Tibial artery (tissue), 4 donors: ENCODE measurements at regions not wholly inside any gene's neighbourhood (a gene's known extent, or its start where the extent isn't known, plus 50 kb on each side); places are given as distances from the start of the nearest gene placed in this dataset.
"Not testable (repeated sequence)": the region's sequence is repeated elsewhere in the genome, so short reads cannot be mapped to it uniquely, and the experiment has no call there.

Experiments used
- DNase-seq, 2 donors: peaks; one replicate each; pipeline ENCODE4 v3.0.0-alpha.2; 2019
- H3K27ac ChIP-seq, 2 donors: fragments of 200-600 bp; sonication (generic) in 1 of 2; 1 replicate in 1 of 2; 2 replicates in 1 of 2; pipeline ENCODE4 v1.5.1; 2018 to 2019; ENCODE audit warnings: mild to moderate bottlenecking in 1 of 2
- H3K27me3 ChIP-seq, 2 donors: fragments of 200-600 bp; sonication (generic) in 1 of 2; one replicate each; pipeline versions ENCODE4 v1.5.1 to v1.6.0; 2016 to 2019
- H3K36me3 ChIP-seq, 3 donors: fragments of 200-600 bp; sonication (generic) in 2 of 3; one replicate each; pipeline ENCODE4 v1.5.1; 2016 to 2019; ENCODE audit warnings: mild to moderate bottlenecking in 2 of 3
- H3K4me1 ChIP-seq, 4 donors: fragments of 200-600 bp; sonication (generic) in 2 of 4; 1 replicate in 3 of 4; 2 replicates in 1 of 4; pipeline ENCODE4 v1.5.1; 2016 to 2019
- H3K4me3 ChIP-seq, 2 donors: fragments of 200-600 bp; sonication (generic) in 1 of 2; 1 replicate in 1 of 2; 2 replicates in 1 of 2; pipeline ENCODE4 v1.5.1; 2018 to 2019; ENCODE audit warnings: mild to moderate bottlenecking in 2 of 2
- H3K9me3 ChIP-seq, 3 donors: fragments of 200-600 bp; sonication (generic) in 1 of 3; one replicate each; pipeline ENCODE4 v1.5.1; 2016 to 2019
- intact Hi-C: fragments of 100-400 bp; cut with DNase I; formaldehyde crosslinking; loops from one replicate; pipeline ENCODE4 v1.15.0; 2023; ENCODE audit warnings: low total_unique reads
- TF ChIP-seq, protein P1 (sequence below), 2 experiments: fragments of 200-600 bp in 1 of 2; fragments of 450-650 bp in 1 of 2; IDR thresholded peaks; one replicate each; pipeline ENCODE4 v1.5.1; 2017 to 2019; ENCODE audit warnings: antibody characterized with exemption in 2 of 2, mild to moderate bottlenecking in 1 of 2, moderate library complexity in 1 of 2

- TF ChIP-seq, protein P1, sequence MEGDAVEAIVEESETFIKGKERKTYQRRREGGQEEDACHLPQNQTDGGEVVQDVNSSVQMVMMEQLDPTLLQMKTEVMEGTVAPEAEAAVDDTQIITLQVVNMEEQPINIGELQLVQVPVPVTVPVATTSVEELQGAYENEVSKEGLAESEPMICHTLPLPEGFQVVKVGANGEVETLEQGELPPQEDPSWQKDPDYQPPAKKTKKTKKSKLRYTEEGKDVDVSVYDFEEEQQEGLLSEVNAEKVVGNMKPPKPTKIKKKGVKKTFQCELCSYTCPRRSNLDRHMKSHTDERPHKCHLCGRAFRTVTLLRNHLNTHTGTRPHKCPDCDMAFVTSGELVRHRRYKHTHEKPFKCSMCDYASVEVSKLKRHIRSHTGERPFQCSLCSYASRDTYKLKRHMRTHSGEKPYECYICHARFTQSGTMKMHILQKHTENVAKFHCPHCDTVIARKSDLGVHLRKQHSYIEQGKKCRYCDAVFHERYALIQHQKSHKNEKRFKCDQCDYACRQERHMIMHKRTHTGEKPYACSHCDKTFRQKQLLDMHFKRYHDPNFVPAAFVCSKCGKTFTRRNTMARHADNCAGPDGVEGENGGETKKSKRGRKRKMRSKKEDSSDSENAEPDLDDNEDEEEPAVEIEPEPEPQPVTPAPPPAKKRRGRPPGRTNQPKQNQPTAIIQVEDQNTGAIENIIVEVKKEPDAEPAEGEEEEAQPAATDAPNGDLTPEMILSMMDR (IDR thresholded peaks at IDR 0.05), result no peak
- DNase-seq, result no peak
- intact Hi-C loops, result no loop called here
- H3K27me3 ChIP-seq, result no peaks in the 10 kb centered on the region
- H3K4me3 ChIP-seq, result no peak overlapping the region
- no peaks in the 10 kb centered on the region for H3K36me3 ChIP-seq
- peaks cover 0 to 5% (median 0%) of the 10 kb centered on the region in 4 donors for H3K4me1 ChIP-seq
- no peak overlapping the region for H3K27ac ChIP-seq
- no peaks in the 10 kb centered on the region for H3K9me3 ChIP-seq
Observed at GRCh38 chr3:25910997-25911396, 121.1 kb downstream of the OXSM start.

GRCh38 chr3:25911525-25912295, 121.8 kb downstream of the OXSM start:
- H3K4me3 ChIP-seq, result no peak overlapping the region
- intact Hi-C loops, result no loop called here
- DNase-seq, result no peak
- TF ChIP-seq, protein P1 (IDR thresholded peaks at IDR 0.05), result no peak
- H3K27ac ChIP-seq, result no peak overlapping the region
- H3K36me3 ChIP-seq, result no peaks in the 10 kb centered on the region
- H3K4me1 ChIP-seq, result peaks cover 0 to 5% (median 0%) of the 10 kb centered on the region in 4 donors
- H3K27me3 ChIP-seq, result no peaks in the 10 kb centered on the region
- no peaks in the 10 kb centered on the region for H3K9me3 ChIP-seq

DNA sequence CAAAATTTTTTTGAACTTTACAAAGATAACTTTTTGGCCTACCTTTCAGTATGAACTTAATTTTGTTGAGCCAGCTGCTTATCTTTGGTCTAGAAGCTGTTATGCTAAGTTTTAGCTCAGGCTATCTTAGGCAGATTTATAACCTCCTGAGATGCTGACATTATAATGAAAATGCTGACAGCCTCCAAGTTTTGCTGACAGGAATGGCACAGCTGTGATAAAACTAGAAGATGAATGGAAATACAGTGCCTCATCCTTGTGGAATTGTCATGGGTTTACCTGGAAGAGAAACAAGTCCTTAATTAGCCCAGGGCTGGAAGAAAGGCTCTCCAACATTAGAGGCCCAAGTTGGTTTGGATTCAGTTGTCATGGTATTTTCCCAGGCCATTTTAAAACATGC, 123.3 kb downstream of the OXSM start:
- TF ChIP-seq, protein P1 (IDR thresholded peaks at IDR 0.05), result no peak
- Histone ChIP-seq H3K27me3 (no peaks in the 10 kb centered on the region), H3K27ac (no peak overlapping the region), H3K4me1 (no peaks in the 10 kb centered on the region), H3K4me3 (no peak overlapping the region), H3K9me3 (no peaks in the 10 kb centered on the region), H3K36me3 (no peaks in the 10 kb centered on the region)
- intact Hi-C loops, result no loop called here
- DNase-seq, result no peak

DNA sequence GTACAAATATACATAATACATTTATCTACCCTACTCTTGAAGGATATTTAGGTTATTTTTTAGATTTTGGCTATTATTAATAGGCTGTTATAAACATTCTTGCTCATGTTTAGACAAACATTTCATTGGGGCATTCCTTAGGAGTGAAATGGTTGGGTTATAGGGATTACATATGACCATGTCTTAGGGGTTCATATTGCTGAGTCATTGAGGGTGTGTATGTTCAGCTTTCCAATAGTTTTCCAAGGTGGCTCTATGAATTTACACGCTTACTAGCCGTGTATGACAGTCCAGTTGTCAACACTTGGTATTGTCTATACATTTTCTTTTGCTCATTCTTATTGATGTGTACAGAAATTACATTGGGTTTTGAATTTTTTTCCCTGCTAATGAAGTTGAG, 125.8 kb downstream of the OXSM start:
- DNase-seq, result no peak
- no peaks in the 10 kb centered on the region for H3K9me3 ChIP-seq
- H3K36me3 ChIP-seq, result no peaks in the 10 kb centered on the region
- no peak overlapping the region for H3K27ac ChIP-seq
- intact Hi-C loops, result no loop called here
- no peak overlapping the region for H3K4me3 ChIP-seq
- H3K27me3 ChIP-seq, result no peaks in the 10 kb centered on the region
- H3K4me1 ChIP-seq, result no peaks in the 10 kb centered on the region
- TF ChIP-seq, protein P1 (IDR thresholded peaks at IDR 0.05), result no peak

- H3K36me3 ChIP-seq, result no peaks in the 10 kb centered on the region
- DNase-seq, result no peak
- no peaks in the 10 kb centered on the region for H3K27me3 ChIP-seq
- no peak overlapping the region for H3K4me3 ChIP-seq
- no peaks in the 10 kb centered on the region for H3K9me3 ChIP-seq
- no peak overlapping the region for H3K27ac ChIP-seq
- no peaks in the 10 kb centered on the region for H3K4me1 ChIP-seq
- TF ChIP-seq, protein P1 (IDR thresholded peaks at IDR 0.05), result no peak
- intact Hi-C loops, result no loop called here
Observed at GRCh38 chr3:25916321-25916720, 126.4 kb downstream of the OXSM start.

DNA sequence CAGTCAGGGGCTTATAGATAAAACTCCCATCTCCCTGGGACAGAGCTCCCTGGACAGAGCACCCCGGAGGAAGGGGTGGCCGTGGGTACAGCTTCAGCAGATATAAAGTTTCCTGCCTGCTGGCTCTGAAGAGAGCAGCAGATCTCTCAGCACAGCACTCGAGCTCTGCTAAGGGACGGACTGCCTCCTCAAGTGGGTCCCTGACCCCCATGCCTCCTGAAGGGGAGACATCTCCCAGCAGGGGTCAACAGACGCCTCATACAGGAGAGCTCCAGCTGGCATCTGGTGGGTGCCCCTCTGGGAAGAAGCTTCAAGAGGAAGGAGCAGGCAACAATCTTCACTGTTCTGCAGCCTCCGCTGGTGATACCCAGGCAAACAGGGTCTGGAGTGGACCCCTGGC, 142.1 kb downstream of the OXSM start:
- H3K4me3 ChIP-seq, intact Hi-C loops, H3K36me3 ChIP-seq, H3K27ac ChIP-seq, H3K27me3 ChIP-seq, H3K4me1 ChIP-seq, DNase-seq, H3K9me3 ChIP-seq: not testable (repeated sequence)
